HEK293 (cell line): ENCODE measurements at regions not wholly inside any gene's neighbourhood (a gene's known extent, or its start where the extent isn't known, plus 50 kb on each side); places are given as distances from the start of the nearest gene placed in this dataset.

Experiments
- GLI4 ChIP-seq: fragments of 450-650 bp; formaldehyde crosslinking; IDR thresholded peaks from 2 replicates; pipeline ENCODE4 v1.5.1; 2016; ENCODE audit warnings: missing biosample characterization, missing genetic modification characterization
- OVOL3 ChIP-seq: fragments of 450-650 bp; formaldehyde crosslinking; IDR thresholded peaks from 2 replicates; pipeline ENCODE4 v1.5.1; 2016; ENCODE audit warnings: missing biosample characterization, missing genetic modification characterization
- ZNF24 ChIP-seq: fragments of 450-650 bp; formaldehyde crosslinking; IDR thresholded peaks from 2 replicates; pipeline ENCODE4 v1.5.1; 2016; ENCODE audit warnings: missing biosample characterization, missing genetic modification characterization
- TF ChIP-seq, protein P1 (sequence below): fragments of 450-650 bp; formaldehyde crosslinking; IDR thresholded peaks from 2 replicates; pipeline ENCODE4 v1.5.1; 2016; ENCODE audit warnings: missing biosample characterization, missing genetic modification characterization, borderline replicate concordance
- TF ChIP-seq, protein P2 (sequence below): fragments of 450-650 bp; formaldehyde crosslinking; IDR thresholded peaks from 2 replicates; pipeline ENCODE4 v1.5.1; 2016; ENCODE audit warnings: missing biosample characterization, missing genetic modification characterization

DNA sequence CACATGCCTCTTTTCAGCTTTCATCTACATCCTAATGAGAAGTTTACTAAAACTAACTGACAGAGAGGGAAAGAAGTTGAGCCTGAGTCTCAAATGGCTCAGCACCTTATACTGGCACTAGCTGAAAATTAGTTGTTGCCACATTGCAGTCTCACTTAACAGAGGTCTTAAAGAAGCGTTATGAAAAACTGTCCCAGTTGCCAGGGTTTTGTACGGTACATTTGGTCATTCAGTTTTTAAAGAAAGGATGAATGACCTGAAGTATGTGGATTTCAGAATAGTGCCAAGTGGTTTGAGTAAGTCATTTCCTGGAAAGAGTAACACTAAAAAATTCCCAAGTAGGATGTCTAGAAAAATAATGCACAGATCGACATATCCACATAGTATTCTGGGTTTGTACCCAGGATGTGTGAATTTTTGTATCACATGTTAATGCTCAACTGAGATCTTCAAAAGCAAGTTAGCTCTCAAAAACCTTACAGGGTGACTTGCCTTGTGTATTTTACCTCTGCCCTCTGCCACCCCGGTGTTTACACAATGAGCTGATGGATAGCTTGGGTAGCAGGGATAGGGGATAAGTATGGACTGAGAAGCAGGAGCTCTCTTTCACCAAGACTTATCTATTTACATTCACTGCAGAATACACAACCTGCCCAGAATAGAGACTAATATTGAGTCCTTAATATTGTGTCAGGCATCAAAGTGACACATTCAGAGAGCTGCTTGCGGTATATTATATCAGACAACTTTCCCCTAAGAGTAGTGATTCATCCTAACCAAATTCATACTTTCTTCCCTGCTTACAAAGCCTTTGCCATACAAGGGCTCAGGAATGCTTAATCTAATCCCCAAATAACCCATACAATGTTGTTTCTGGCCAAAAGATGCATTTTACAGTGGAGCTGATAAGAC lies 1075.7 kb upstream of the PABPC4L start:
- TF ChIP-seq, protein P1, sequence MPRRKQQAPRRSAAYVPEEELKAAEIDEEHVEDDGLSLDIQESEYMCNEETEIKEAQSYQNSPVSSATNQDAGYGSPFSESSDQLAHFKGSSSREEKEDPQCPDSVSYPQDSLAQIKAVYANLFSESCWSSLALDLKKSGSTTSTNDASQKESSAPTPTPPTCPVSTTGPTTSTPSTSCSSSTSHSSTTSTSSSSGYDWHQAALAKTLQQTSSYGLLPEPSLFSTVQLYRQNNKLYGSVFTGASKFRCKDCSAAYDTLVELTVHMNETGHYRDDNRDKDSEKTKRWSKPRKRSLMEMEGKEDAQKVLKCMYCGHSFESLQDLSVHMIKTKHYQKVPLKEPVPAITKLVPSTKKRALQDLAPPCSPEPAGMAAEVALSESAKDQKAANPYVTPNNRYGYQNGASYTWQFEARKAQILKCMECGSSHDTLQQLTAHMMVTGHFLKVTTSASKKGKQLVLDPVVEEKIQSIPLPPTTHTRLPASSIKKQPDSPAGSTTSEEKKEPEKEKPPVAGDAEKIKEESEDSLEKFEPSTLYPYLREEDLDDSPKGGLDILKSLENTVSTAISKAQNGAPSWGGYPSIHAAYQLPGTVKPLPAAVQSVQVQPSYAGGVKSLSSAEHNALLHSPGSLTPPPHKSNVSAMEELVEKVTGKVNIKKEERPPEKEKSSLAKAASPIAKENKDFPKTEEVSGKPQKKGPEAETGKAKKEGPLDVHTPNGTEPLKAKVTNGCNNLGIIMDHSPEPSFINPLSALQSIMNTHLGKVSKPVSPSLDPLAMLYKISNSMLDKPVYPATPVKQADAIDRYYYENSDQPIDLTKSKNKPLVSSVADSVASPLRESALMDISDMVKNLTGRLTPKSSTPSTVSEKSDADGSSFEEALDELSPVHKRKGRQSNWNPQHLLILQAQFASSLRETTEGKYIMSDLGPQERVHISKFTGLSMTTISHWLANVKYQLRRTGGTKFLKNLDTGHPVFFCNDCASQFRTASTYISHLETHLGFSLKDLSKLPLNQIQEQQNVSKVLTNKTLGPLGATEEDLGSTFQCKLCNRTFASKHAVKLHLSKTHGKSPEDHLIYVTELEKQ (tag by site-specific recombination), result no peak
- no peak for TF ChIP-seq OVOL3 (tag by site-specific recombination)
- no peak for TF ChIP-seq GLI4
- TF ChIP-seq, protein P2, sequence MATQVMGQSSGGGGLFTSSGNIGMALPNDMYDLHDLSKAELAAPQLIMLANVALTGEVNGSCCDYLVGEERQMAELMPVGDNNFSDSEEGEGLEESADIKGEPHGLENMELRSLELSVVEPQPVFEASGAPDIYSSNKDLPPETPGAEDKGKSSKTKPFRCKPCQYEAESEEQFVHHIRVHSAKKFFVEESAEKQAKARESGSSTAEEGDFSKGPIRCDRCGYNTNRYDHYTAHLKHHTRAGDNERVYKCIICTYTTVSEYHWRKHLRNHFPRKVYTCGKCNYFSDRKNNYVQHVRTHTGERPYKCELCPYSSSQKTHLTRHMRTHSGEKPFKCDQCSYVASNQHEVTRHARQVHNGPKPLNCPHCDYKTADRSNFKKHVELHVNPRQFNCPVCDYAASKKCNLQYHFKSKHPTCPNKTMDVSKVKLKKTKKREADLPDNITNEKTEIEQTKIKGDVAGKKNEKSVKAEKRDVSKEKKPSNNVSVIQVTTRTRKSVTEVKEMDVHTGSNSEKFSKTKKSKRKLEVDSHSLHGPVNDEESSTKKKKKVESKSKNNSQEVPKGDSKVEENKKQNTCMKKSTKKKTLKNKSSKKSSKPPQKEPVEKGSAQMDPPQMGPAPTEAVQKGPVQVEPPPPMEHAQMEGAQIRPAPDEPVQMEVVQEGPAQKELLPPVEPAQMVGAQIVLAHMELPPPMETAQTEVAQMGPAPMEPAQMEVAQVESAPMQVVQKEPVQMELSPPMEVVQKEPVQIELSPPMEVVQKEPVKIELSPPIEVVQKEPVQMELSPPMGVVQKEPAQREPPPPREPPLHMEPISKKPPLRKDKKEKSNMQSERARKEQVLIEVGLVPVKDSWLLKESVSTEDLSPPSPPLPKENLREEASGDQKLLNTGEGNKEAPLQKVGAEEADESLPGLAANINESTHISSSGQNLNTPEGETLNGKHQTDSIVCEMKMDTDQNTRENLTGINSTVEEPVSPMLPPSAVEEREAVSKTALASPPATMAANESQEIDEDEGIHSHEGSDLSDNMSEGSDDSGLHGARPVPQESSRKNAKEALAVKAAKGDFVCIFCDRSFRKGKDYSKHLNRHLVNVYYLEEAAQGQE (tag by site-specific recombination), result no peak
- no peak for TF ChIP-seq ZNF24 (tag by site-specific recombination)
